GM06990 (cell line): ENCODE measurements at regions not wholly inside any gene's neighbourhood (a gene's known extent, or its start where the extent isn't known, plus 50 kb on each side); places are given as distances from the start of the nearest gene placed in this dataset.

Source experiments
- DNase-seq: peaks from one replicate; pipeline ENCODE4 v3.0.0-alpha.2; 2011; ENCODE audit not compliant: insufficient read length; ENCODE audit errors: extremely low read depth
- H3K27me3 ChIP-seq: replicated peaks from 2 replicates; pipeline ENCODE4 v1.6.0; 2011; ENCODE audit warnings: low read length; ENCODE audit not compliant: control insufficient read depth, insufficient read depth
- H3K36me3 ChIP-seq: 2 replicates; pipeline ENCODE4 v1.5.1; 2011; ENCODE audit warnings: low read length; ENCODE audit not compliant: control insufficient read depth, insufficient read depth
- H3K4me3 ChIP-seq: replicated peaks from 2 replicates; pipeline ENCODE4 v1.5.1; 2011; ENCODE audit warnings: low read depth, mild to moderate bottlenecking, control low read depth, low read length
- CTCF ChIP-seq: IDR thresholded peaks from 2 replicates; pipeline ENCODE4 v1.5.1; 2011; ENCODE audit warnings: low read length, control low read depth, mild to moderate bottlenecking, inconsistent platforms; ENCODE audit not compliant: insufficient read depth, poor library complexity, severe bottlenecking

DNA sequence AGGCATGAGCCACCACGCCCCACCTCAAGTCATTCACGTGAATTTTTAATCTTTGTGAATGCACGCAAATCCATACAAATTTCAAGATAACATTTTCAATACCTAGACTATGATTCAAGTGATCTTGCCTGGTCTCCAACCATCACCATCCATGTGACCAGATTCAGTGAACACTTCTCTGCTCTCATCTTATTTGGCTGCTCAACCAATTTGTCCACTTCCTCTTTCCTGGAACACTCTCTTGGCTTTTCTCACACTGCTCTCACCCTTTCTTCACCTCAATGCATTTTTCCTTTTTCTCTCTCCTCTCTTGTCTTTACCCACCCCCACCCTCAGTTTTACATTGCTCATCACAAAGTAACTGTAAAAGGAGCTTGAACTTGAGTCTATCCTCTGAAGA lies 354.7 kb upstream of the KIF2A start:
- no peak for TF ChIP-seq CTCF
- no peaks in the 10 kb centered on the region for H3K27me3 ChIP-seq
- no peak for DNase-seq
- no peak overlapping the region for H3K4me3 ChIP-seq
- no peaks in the 10 kb centered on the region for H3K36me3 ChIP-seq

- no peaks in the 10 kb centered on the region for H3K27me3 ChIP-seq
- TF ChIP-seq CTCF, result no peak
- DNase-seq, result no peak
- no peak overlapping the region for H3K4me3 ChIP-seq
- no peaks in the 10 kb centered on the region for H3K36me3 ChIP-seq
These were observed 352.1 kb upstream of the KIF2A start for GRCh38 chr5:61953913-61954312.

- Histone ChIP-seq H3K27me3 (no peaks in the 10 kb centered on the region), H3K4me3 (no peak overlapping the region), H3K36me3 (no peaks in the 10 kb centered on the region)
- TF ChIP-seq CTCF, result no peak
- DNase-seq, result no peak
These were observed 341.8 kb upstream of the KIF2A start for GRCh38 chr5:61964201-61964600.

- no peaks in the 10 kb centered on the region for H3K27me3 ChIP-seq
- DNase-seq, result no peak
- H3K4me3 ChIP-seq, result no peak overlapping the region
- no peak for TF ChIP-seq CTCF
- H3K36me3 ChIP-seq, result no peaks in the 10 kb centered on the region
These were observed 340.9 kb upstream of the KIF2A start for GRCh38 chr5:61965069-61965468.

GRCh38 chr5:61965490-61965889 lies 340.5 kb upstream of the KIF2A start:
- Histone ChIP-seq H3K27me3 (no peaks in the 10 kb centered on the region), H3K36me3 (no peaks in the 10 kb centered on the region), H3K4me3 (no peak overlapping the region)
- no peak for TF ChIP-seq CTCF
- DNase-seq, result no peak

DNA sequence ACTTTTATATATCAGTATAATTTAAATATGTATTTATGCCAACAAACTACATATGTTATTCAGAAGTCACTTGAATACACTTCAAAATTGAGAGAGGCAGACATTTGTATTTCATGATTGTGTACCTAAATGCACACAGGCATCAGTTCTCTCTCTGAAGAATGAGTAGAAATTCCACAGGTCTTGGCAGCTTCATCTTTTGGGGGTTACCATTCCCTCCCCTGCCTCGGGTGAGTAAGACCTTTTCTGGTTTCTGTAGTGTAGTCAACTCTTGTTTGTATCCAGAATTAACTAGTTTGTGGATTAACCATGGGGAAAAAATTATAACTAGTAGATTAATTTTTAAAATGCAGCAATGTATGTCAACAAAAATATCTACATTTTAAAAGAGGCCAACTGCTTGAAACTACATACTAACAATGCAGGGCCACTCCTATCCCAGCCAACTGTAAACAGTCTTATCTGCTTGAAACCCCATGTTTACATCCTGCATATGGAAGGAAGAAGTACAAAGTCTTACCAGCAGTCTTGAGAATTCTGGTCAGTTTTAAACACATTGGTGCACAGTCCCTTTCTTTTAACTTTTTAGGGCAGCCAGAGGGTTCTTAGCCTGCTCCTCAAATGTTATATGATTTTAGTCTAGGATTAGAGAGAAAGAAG lies 339.6 kb upstream of the KIF2A start:
- TF ChIP-seq CTCF, result no peak
- no peaks in the 10 kb centered on the region for H3K27me3 ChIP-seq
- no peak for DNase-seq

More for the DNA sequence above, 339.6 kb upstream of the KIF2A start:
- no peaks in the 10 kb centered on the region for H3K36me3 ChIP-seq
- no peak overlapping the region for H3K4me3 ChIP-seq
